ENCODE measurements at regions not wholly inside any gene's neighbourhood (a gene's known extent, or its start where the extent isn't known, plus 50 kb on each side); places are given as distances from the start of the nearest gene placed in this dataset.

DNA sequence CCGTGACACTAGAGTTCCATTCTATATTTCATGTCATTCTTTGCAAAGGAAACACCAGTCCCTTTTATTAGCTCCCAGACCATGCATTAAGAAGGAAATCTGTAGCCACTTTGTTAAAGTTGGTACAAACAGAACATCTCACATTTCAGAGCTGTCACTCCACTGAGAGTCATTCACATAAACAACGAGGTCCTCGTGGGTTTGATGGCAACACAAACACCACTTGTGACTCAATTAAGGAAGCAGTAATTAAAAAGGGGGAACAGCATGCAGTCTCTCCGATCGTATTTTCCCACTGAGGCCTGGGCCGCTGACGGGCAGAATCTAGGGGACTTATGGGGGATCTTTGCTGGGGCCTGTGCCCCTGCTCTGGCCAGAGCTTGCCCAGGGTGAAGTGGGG, 94.2 kb upstream of the ZNF618 start:
- Histone ChIP-seq H2BK12ac (ENCODE audit: low read depth, low read length) (no peak overlapping the region), H3K4me1 (replicated peaks in 1 of 4; ENCODE audit: control insufficient read depth in 3 of 4, insufficient read depth in 4 of 4, low read length in 3 of 4) (no peaks in the 10 kb centered on the region; a peak in 1 of 7 replicates), H3K14ac (ENCODE audit: insufficient read length) (no peak overlapping the region), H3K27me3 (replicated peaks in 1 of 4; ENCODE audit: control insufficient read depth in 3 of 4, extremely low read depth in 1 of 4, insufficient read depth in 3 of 4, low read length in 3 of 4) (no peaks in the 10 kb centered on the region), H3K4me3 (ENCODE audit: extremely low read depth in 1 of 4, insufficient read depth in 2 of 4, low read depth in 3 of 4, low read length in 4 of 4) (no peak overlapping the region), H3K4ac (replicated peaks; ENCODE audit: insufficient read length, low read depth, low read length) (no peak overlapping the region), H4K5ac (ENCODE audit: insufficient read length, low read depth, low read length) (no peak overlapping the region), H2BK120ac (replicated peaks; ENCODE audit: low read depth, low read length) (no peak overlapping the region), H3K79me2 (ENCODE audit: control insufficient read depth in 1 of 2, insufficient read depth in 2 of 2, low read length in 2 of 2) (no peaks in the 10 kb centered on the region), H3K56ac (replicated peaks; ENCODE audit: insufficient read length, low read depth, low read length) (no peak overlapping the region), H3K23ac (ENCODE audit: insufficient read length) (no peak overlapping the region), H3K9ac (replicated peaks in 1 of 4; ENCODE audit: extremely low read depth in 1 of 4, low read depth in 3 of 4, low read length in 3 of 4) (no peak overlapping the region), H4K20me1 (replicated peaks in 1 of 2; ENCODE audit: control insufficient read depth in 1 of 2, insufficient read depth in 2 of 2, low read length in 2 of 2) (no peaks in the 10 kb centered on the region), H2AK5ac (ENCODE audit: low read depth, low read length) (no peak overlapping the region), H2BK20ac (ENCODE audit: low read length) (no peak overlapping the region), H3K9me3 (ENCODE audit: insufficient read depth in 2 of 2, low read depth in 1 of 2, low read length in 1 of 2) (no peaks in the 10 kb centered on the region), H3K79me1 (ENCODE audit: low read depth, low read length) (no peaks in the 10 kb centered on the region), H3K18ac (ENCODE audit: extremely low read depth, low read length) (no peak overlapping the region), H3K27ac (ENCODE audit: low read depth, low read length) (no peak overlapping the region), H3K36me3 (ENCODE audit: control insufficient read depth in 2 of 4, insufficient read depth in 4 of 4, low read length in 3 of 4) (no peaks in the 10 kb centered on the region), H2BK5ac (ENCODE audit: low read depth, low read length) (no peak overlapping the region), H2AFZ (ENCODE audit: low read length) (no peak overlapping the region), H3K23me2 (ENCODE audit: low read depth, low read length) (peaks cover 4% of the 10 kb centered on the region; the same call in 1 of the 2 replicates), H2BK15ac (ENCODE audit: low read length) (no peak overlapping the region), H4K91ac (replicated peaks; ENCODE audit: insufficient read length, low read length) (no peak overlapping the region), H4K8ac (ENCODE audit: extremely low read depth, insufficient read depth, low read length) (no peak overlapping the region), H3K4me2 (ENCODE audit: insufficient read depth in 1 of 2, low read depth in 2 of 2, low read length in 2 of 2) (no peak overlapping the region)
- 85% methylated on average over 7 of the region's 7 CpGs; no CpG with 5 or more reads in 1 of the 2 experiments for WGBS, 2 experiments (ENCODE audit: extremely low coverage in 1 of 2, insufficient coverage in 1 of 2, insufficient read length in 1 of 2, insufficient replicate concordance in 2 of 2, low coverage in 1 of 2, low lambda C conversion rate in 2 of 2, missing lambda C conversion rate in 1 of 2)
- no peak for FAIRE-seq
- CTCF ChIA-PET (ENCODE audit: partially characterized antibody) = interaction anchor here (1.0 to 2.3 kb wide), 8 partner anchors 9 to 290 kb away, joined by 3 to 10 read pairs (median 6); no protein-coding TSS in a partner anchor
- DNase-seq (ENCODE audit: low read depth in 1 of 2, low spot score in 2 of 2) = no peak
- TF ChIP-seq YY1 (IDR thresholded peaks at IDR 0.05; ENCODE audit: low read depth, low read length) (no peak), SRF (IDR thresholded peaks at IDR 0.05; ENCODE audit: low read depth, low read length) (no peak)
- POLR2A ChIA-PET (ENCODE audit: partially characterized antibody) = no interaction called here
